ENCODE measurements at regions not wholly inside any gene's neighbourhood (a gene's known extent, or its start where the extent isn't known, plus 50 kb on each side); places are given as distances from the start of the nearest gene placed in this dataset.

GRCh38 chrX:67922966-67923365 lies 379.1 kb downstream of the AR start:
- Histone ChIP-seq H4K12ac (ENCODE audit: low read depth, low read length) (no peak overlapping the region), H3K79me1 (ENCODE audit: low read length) (no peaks in the 10 kb centered on the region), H2BK12ac (ENCODE audit: low read length) (no peak overlapping the region), H3K4me2 (ENCODE audit: low read length) (no peak overlapping the region), H3K14ac (ENCODE audit: low read length) (no peak overlapping the region), H3K79me2 (ENCODE audit: control insufficient read depth, insufficient read depth, low read length, poor library complexity) (no peaks in the 10 kb centered on the region), H3K36me3 (ENCODE audit: control insufficient read depth in 1 of 2, insufficient read depth in 2 of 2, low read length in 2 of 2) (no peaks in the 10 kb centered on the region), H3K9ac (ENCODE audit: low read length) (no peak overlapping the region), H3K27me3 (ENCODE audit: insufficient read depth, low read length) (no peaks in the 10 kb centered on the region), H3K4me3 (ENCODE audit: low read depth, low read length) (no peak overlapping the region), H3K4me1 (ENCODE audit: control insufficient read depth in 1 of 2, insufficient read depth in 2 of 2, low read length in 2 of 2) (no peaks in the 10 kb centered on the region), H2AFZ (ENCODE audit: insufficient read depth, low read length, poor library complexity) (no peak overlapping the region), H4K8ac (ENCODE audit: low read depth, low read length) (no peak overlapping the region), H3K4ac (ENCODE audit: low read depth, low read length) (no peak overlapping the region), H2AK5ac (ENCODE audit: low read length) (no peak overlapping the region), H4K91ac (ENCODE audit: low read depth, low read length) (no peak overlapping the region), H3K23ac (ENCODE audit: low read length) (no peak overlapping the region), H3K9me3 (ENCODE audit: insufficient read depth, low read depth, low read length) (no peaks in the 10 kb centered on the region), H2BK5ac (ENCODE audit: low read depth, low read length, poor library complexity) (no peak overlapping the region), H3K18ac (ENCODE audit: low read length) (no peak overlapping the region), H3K27ac (ENCODE audit: low read depth, low read length) (no peak overlapping the region), H2BK120ac (ENCODE audit: insufficient read depth, low read length, poor library complexity) (no peak overlapping the region)
- DNase-seq: peak in 1 of 2 donors; percentile 2
- no CpG with 5 or more reads among the region's 2 CpGs for WGBS (ENCODE audit: extremely low coverage, insufficient coverage, insufficient read length)

DNA sequence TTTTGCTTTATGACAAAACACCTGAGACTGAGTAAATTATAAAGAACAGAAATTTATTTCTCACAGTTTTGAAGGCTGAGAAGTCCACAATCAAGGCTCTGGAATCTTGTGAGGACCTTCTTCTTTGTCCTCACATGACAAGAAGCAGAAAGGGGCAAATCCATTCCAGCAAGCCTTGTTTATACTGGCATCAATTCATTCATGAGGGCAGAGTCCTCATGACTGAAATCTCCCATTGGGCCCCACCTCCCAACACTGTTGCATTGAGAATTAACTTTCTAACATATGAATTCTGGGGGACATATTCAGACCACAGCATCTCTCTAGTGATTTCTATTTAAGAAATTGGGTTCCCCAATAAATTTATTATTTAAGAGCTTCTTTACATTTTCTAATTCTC lies 395.4 kb downstream of the AR start:
- H2BK5ac ChIP-seq (ENCODE audit: low read depth, low read length, poor library complexity): no peak overlapping the region
- H2BK120ac ChIP-seq (ENCODE audit: insufficient read depth, low read length, poor library complexity): no peak overlapping the region
- H3K4me3 ChIP-seq (ENCODE audit: low read depth, low read length): no peak overlapping the region
- H2BK12ac ChIP-seq (ENCODE audit: low read length): no peak overlapping the region
- H4K91ac ChIP-seq (ENCODE audit: low read depth, low read length): no peak overlapping the region
- H3K27me3 ChIP-seq (ENCODE audit: insufficient read depth, low read length): no peaks in the 10 kb centered on the region
- no peaks in the 10 kb centered on the region for H3K4me1 ChIP-seq (ENCODE audit: control insufficient read depth in 1 of 2, insufficient read depth in 2 of 2, low read length in 2 of 2)
- H3K79me1 ChIP-seq (ENCODE audit: low read length): no peaks in the 10 kb centered on the region
- H3K4ac ChIP-seq (ENCODE audit: low read depth, low read length): no peak overlapping the region
- no peak overlapping the region for H3K23ac ChIP-seq (ENCODE audit: low read length)
- no peak overlapping the region for H3K18ac ChIP-seq (ENCODE audit: low read length)
- H2AFZ ChIP-seq (ENCODE audit: insufficient read depth, low read length, poor library complexity): no peak overlapping the region
- no peak overlapping the region for H4K8ac ChIP-seq (ENCODE audit: low read depth, low read length)
- H3K4me2 ChIP-seq (ENCODE audit: low read length): no peak overlapping the region
- no peak overlapping the region for H2AK5ac ChIP-seq (ENCODE audit: low read length)
- no peak overlapping the region for H4K12ac ChIP-seq (ENCODE audit: low read depth, low read length)
- H3K9me3 ChIP-seq (ENCODE audit: insufficient read depth, low read depth, low read length): no peaks in the 10 kb centered on the region
- no peak overlapping the region for H3K9ac ChIP-seq (ENCODE audit: low read length)
- H3K14ac ChIP-seq (ENCODE audit: low read length): no peak overlapping the region
- DNase-seq: no peak
- H3K79me2 ChIP-seq (ENCODE audit: control insufficient read depth, insufficient read depth, low read length, poor library complexity): no peaks in the 10 kb centered on the region
- H3K27ac ChIP-seq (ENCODE audit: low read depth, low read length): no peak overlapping the region
- no peaks in the 10 kb centered on the region for H3K36me3 ChIP-seq (ENCODE audit: control insufficient read depth in 1 of 2, insufficient read depth in 2 of 2, low read length in 2 of 2)

DNA sequence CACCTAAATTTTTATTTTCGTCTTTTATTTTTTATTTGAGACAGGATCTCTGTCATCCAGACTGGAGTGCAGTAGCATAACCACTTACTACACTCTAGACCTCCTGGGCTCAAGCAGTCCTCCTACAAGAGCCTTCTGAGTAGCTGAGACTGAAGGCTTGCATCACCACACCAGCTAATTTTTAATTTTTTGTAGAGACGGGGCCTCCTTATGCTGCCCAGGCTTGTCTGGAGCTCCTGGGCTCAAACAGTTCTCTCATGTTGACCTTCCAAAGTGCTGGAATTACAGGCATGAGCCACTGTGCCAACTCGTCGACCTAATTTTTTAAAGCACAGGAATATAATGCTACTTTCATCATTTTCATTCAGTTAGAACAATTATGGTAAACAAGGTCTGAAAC lies 405.4 kb downstream of the AR start:
- H4K12ac ChIP-seq (ENCODE audit: low read depth, low read length): no peak overlapping the region
- no peaks in the 10 kb centered on the region for H3K4me1 ChIP-seq (ENCODE audit: control insufficient read depth in 1 of 2, insufficient read depth in 2 of 2, low read length in 2 of 2)
- no peak overlapping the region for H3K9ac ChIP-seq (ENCODE audit: low read length)

DNA sequence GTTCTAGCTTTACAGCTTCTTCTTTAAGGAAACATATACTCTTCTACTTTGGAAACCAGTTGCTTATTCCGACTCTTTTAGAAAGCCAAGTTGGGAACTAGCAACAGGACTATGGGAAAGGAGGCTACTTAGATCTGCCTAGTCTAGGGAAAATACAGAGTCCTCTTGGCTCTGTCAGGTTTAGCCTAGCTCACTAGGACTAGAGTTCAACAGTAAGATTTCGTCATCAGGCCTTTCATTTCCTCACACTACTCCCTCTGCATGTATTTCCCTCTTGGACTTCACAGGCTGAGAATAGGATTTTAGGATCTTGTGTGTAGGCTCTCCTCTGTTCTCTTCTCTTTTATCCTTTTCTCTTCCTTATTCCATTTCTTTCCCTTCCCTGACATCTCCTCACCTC lies 409.8 kb downstream of the AR start:
- Histone ChIP-seq H3K9me3 (ENCODE audit: insufficient read depth, low read depth, low read length) (no peaks in the 10 kb centered on the region), H3K27me3 (ENCODE audit: insufficient read depth, low read length) (no peaks in the 10 kb centered on the region), H3K79me1 (ENCODE audit: low read length) (no peaks in the 10 kb centered on the region), H3K9ac (ENCODE audit: low read length) (no peak overlapping the region), H2BK120ac (ENCODE audit: insufficient read depth, low read length, poor library complexity) (no peak overlapping the region), H3K79me2 (ENCODE audit: control insufficient read depth, insufficient read depth, low read length, poor library complexity) (no peaks in the 10 kb centered on the region), H2BK12ac (ENCODE audit: low read length) (no peak overlapping the region), H3K23ac (ENCODE audit: low read length) (no peak overlapping the region), H3K4me1 (ENCODE audit: control insufficient read depth in 1 of 2, insufficient read depth in 2 of 2, low read length in 2 of 2) (no peaks in the 10 kb centered on the region), H3K4me3 (ENCODE audit: low read depth, low read length) (no peak overlapping the region), H3K36me3 (ENCODE audit: control insufficient read depth in 1 of 2, insufficient read depth in 2 of 2, low read length in 2 of 2) (no peaks in the 10 kb centered on the region), H3K27ac (ENCODE audit: low read depth, low read length) (no peak overlapping the region), H2AK5ac (ENCODE audit: low read length) (no peak overlapping the region), H3K4me2 (ENCODE audit: low read length) (no peak overlapping the region), H2BK5ac (ENCODE audit: low read depth, low read length, poor library complexity) (no peak overlapping the region), H3K4ac (ENCODE audit: low read depth, low read length) (no peak overlapping the region), H3K14ac (ENCODE audit: low read length) (no peak overlapping the region), H4K91ac (ENCODE audit: low read depth, low read length) (no peak overlapping the region), H4K8ac (ENCODE audit: low read depth, low read length) (no peak overlapping the region), H3K18ac (ENCODE audit: low read length) (no peak overlapping the region), H4K12ac (ENCODE audit: low read depth, low read length) (no peak overlapping the region), H2AFZ (ENCODE audit: insufficient read depth, low read length, poor library complexity) (no peak overlapping the region)
- no CpG with 5 or more reads among the region's 2 CpGs for WGBS (ENCODE audit: extremely low coverage, insufficient coverage, insufficient read length)
- DNase-seq: no peak

More for the DNA sequence above, 405.4 kb downstream of the AR start:
- Histone ChIP-seq H3K14ac (ENCODE audit: low read length) (no peak overlapping the region), H3K18ac (ENCODE audit: low read length) (no peak overlapping the region), H4K91ac (ENCODE audit: low read depth, low read length) (no peak overlapping the region), H3K9me3 (ENCODE audit: insufficient read depth, low read depth, low read length) (no peaks in the 10 kb centered on the region), H4K8ac (ENCODE audit: low read depth, low read length) (no peak overlapping the region), H3K4ac (ENCODE audit: low read depth, low read length) (no peak overlapping the region), H2BK5ac (ENCODE audit: low read depth, low read length, poor library complexity) (no peak overlapping the region), H3K36me3 (ENCODE audit: control insufficient read depth in 1 of 2, insufficient read depth in 2 of 2, low read length in 2 of 2) (no peaks in the 10 kb centered on the region), H3K79me2 (ENCODE audit: control insufficient read depth, insufficient read depth, low read length, poor library complexity) (no peaks in the 10 kb centered on the region), H2BK120ac (ENCODE audit: insufficient read depth, low read length, poor library complexity) (no peak overlapping the region), H3K27me3 (ENCODE audit: insufficient read depth, low read length) (no peaks in the 10 kb centered on the region), H3K79me1 (ENCODE audit: low read length) (no peaks in the 10 kb centered on the region), H3K27ac (ENCODE audit: low read depth, low read length) (no peak overlapping the region), H3K23ac (ENCODE audit: low read length) (no peak overlapping the region), H2AFZ (ENCODE audit: insufficient read depth, low read length, poor library complexity) (no peak overlapping the region), H3K4me2 (ENCODE audit: low read length) (no peak overlapping the region), H2BK12ac (ENCODE audit: low read length) (no peak overlapping the region), H2AK5ac (ENCODE audit: low read length) (no peak overlapping the region), H3K4me3 (ENCODE audit: low read depth, low read length) (no peak overlapping the region)
- WGBS (ENCODE audit: extremely low coverage, insufficient coverage, insufficient read length): no CpG with 5 or more reads among the region's 4 CpGs
- no peak for DNase-seq

Measured in trophoblast cell (in vitro differentiated cells and primary cell).